WTC11 (cell line): ENCODE measurements at regions not wholly inside any gene's neighbourhood (a gene's known extent, or its start where the extent isn't known, plus 50 kb on each side); places are given as distances from the start of the nearest gene placed in this dataset.

ENCODE experiments used
- ATAC-seq: fragments of 200-7000 bp; cut with Tn5 transposase; 2 replicates; pipeline ENCODE4 v1.10.0; 2021; ENCODE audit warnings: mild to moderate bottlenecking, moderate library complexity
- CTCF ChIA-PET: fragments of 300-600 bp; sonication (Branson Sonifier 250); formaldehyde crosslinking; loops from one replicate; lab custom pipeline; 2021; ENCODE audit warnings: antibody characterized with exemption; lab: Charles Lee
- POLR2A ChIA-PET: fragments of 350-600 bp; sonication (Branson Sonifier 250); formaldehyde crosslinking; loops from one replicate; lab custom pipeline; 2021; ENCODE audit warnings: antibody characterized with exemption; lab: Charles Lee
- DNase-seq: peaks from one replicate; pipeline ENCODE4 v3.0.0; 2021; ENCODE audit warnings: low spot score
- H3K27ac Mint-ChIP-seq: 2 replicates; pipeline ENCODE4 v1.8.0; 2021; ENCODE audit warnings: mixed read lengths
- H3K27me3 Mint-ChIP-seq: 2 replicates; pipeline ENCODE4 v1.8.0; 2021; ENCODE audit warnings: low read depth, mild to moderate bottlenecking, moderate library complexity, mixed read lengths
- H3K36me3 Mint-ChIP-seq: 2 replicates; pipeline ENCODE4 v1.8.0; 2021; ENCODE audit warnings: mixed read lengths
- H3K4me1 Mint-ChIP-seq: 2 replicates; pipeline ENCODE4 v1.8.0; 2022; ENCODE audit warnings: mixed read lengths
- H3K4me3 Mint-ChIP-seq: 2 replicates; pipeline ENCODE4 v1.8.0; 2021; ENCODE audit warnings: mild to moderate bottlenecking, moderate library complexity, mixed read lengths
- H3K9me3 Mint-ChIP-seq: 2 replicates; pipeline ENCODE4 v1.8.0; 2021; ENCODE audit warnings: mixed read lengths
- AFF4 ChIP-seq: sonication (generic); formaldehyde crosslinking; IDR thresholded peaks from 2 replicates; pipeline ENCODE4 v1.8.1; 2023; ENCODE audit warnings: mild to moderate bottlenecking, missing genetic modification reagents, borderline replicate concordance
- CTCF ChIP-seq: fragments of 200-600 bp; IDR thresholded peaks from 2 replicates; pipeline ENCODE4 v1.8.0; 2022; ENCODE audit warnings: antibody characterized with exemption
- E2F1 ChIP-seq: sonication (generic); formaldehyde crosslinking; IDR thresholded peaks from 2 replicates; pipeline ENCODE4 v1.8.0; 2022; ENCODE audit warnings: mild to moderate bottlenecking, missing genetic modification reagents
- FOXJ3 ChIP-seq: sonication (generic); formaldehyde crosslinking; IDR thresholded peaks from 2 replicates; pipeline ENCODE4 v1.9.0; 2021; ENCODE audit warnings: missing genetic modification reagents, mild to moderate bottlenecking, borderline replicate concordance
- FOXK1 ChIP-seq: sonication (generic); formaldehyde crosslinking; IDR thresholded peaks from 2 replicates; pipeline ENCODE4 v1.8.0; 2022; ENCODE audit warnings: mild to moderate bottlenecking, moderate library complexity, missing genetic modification reagents
- GTF2I ChIP-seq: fragments of 250-450 bp; sonication (Bioruptor Pico); conservative IDR thresholded peaks from 2 replicates; pipeline ENCODE4 v1.4.0; 2021; ENCODE audit warnings: mild to moderate bottlenecking
- HMGXB4 ChIP-seq: sonication (generic); formaldehyde crosslinking; IDR thresholded peaks from 2 replicates; pipeline ENCODE4 v1.8.1; 2023; ENCODE audit warnings: mild to moderate bottlenecking, moderate library complexity, missing genetic modification reagents
- MXD4 ChIP-seq: fragments of 250-450 bp; sonication (Bioruptor Pico); IDR thresholded peaks from 2 replicates; pipeline ENCODE4 v1.8.0; 2021; ENCODE audit warnings: mild to moderate bottlenecking, moderate library complexity, borderline replicate concordance
- NFATC4 ChIP-seq: fragments of 250-450 bp; sonication (Bioruptor Pico); IDR thresholded peaks from 2 replicates; pipeline ENCODE4 v1.9.0; 2021; ENCODE audit warnings: mild to moderate bottlenecking
- NR1H2 ChIP-seq: sonication (generic); formaldehyde crosslinking; IDR thresholded peaks from 2 replicates; pipeline ENCODE4 v1.9.0; 2021; ENCODE audit warnings: mild to moderate bottlenecking, moderate library complexity, missing genetic modification reagents
- RELA ChIP-seq: sonication (generic); formaldehyde crosslinking; IDR thresholded peaks from 2 replicates; pipeline ENCODE4 v1.8.1; 2022; ENCODE audit warnings: missing genetic modification reagents, mild to moderate bottlenecking, borderline replicate concordance
- RORB ChIP-seq: fragments of 250-450 bp; sonication (Bioruptor Pico); IDR thresholded peaks from 2 replicates; pipeline ENCODE4 v1.9.0; 2021; ENCODE audit warnings: mild to moderate bottlenecking
- SOX15 ChIP-seq: fragments of 250-450 bp; sonication (Bioruptor Pico); IDR thresholded peaks from 2 replicates; pipeline ENCODE4 v1.9.0; 2021; ENCODE audit warnings: mild to moderate bottlenecking
- TCF7 ChIP-seq: sonication (generic); formaldehyde crosslinking; IDR thresholded peaks from 2 replicates; pipeline ENCODE4 v1.8.0; 2022; ENCODE audit warnings: mild to moderate bottlenecking, low read depth, missing genetic modification reagents, moderate library complexity
- ZBTB21 ChIP-seq: sonication (generic); formaldehyde crosslinking; IDR thresholded peaks from 2 replicates; pipeline ENCODE4 v1.8.1; 2023; ENCODE audit warnings: mild to moderate bottlenecking, missing genetic modification reagents, borderline replicate concordance
- ZMAT4 ChIP-seq: fragments of 250-450 bp; sonication (Bioruptor Pico); IDR thresholded peaks from 2 replicates; pipeline ENCODE4 v1.9.0; 2021; ENCODE audit warnings: mild to moderate bottlenecking
- ZNF281 ChIP-seq: sonication (generic); formaldehyde crosslinking; IDR thresholded peaks from 2 replicates; pipeline ENCODE4 v1.8.0; 2023; ENCODE audit warnings: mild to moderate bottlenecking, missing genetic modification reagents
- ZNF317 ChIP-seq: sonication (generic); formaldehyde crosslinking; IDR thresholded peaks from 2 replicates; pipeline ENCODE4 v1.8.1; 2023; ENCODE audit warnings: low read depth, mild to moderate bottlenecking, moderate library complexity, missing genetic modification reagents, borderline replicate concordance
- ZNF425 ChIP-seq: fragments of 250-450 bp; sonication (Bioruptor Pico); conservative IDR thresholded peaks from 2 replicates; pipeline ENCODE4 v1.9.0; 2021; ENCODE audit warnings: mild to moderate bottlenecking
- TF ChIP-seq, protein P1 (sequence below): sonication (generic); formaldehyde crosslinking; IDR thresholded peaks from 2 replicates; pipeline ENCODE4 v1.8.1; 2022; ENCODE audit warnings: low read depth, mild to moderate bottlenecking, moderate library complexity, missing genetic modification reagents, borderline replicate concordance
- TF ChIP-seq, protein P2 (sequence below): sonication (generic); formaldehyde crosslinking; IDR thresholded peaks from 2 replicates; pipeline ENCODE4 v1.8.1; 2023; ENCODE audit warnings: mild to moderate bottlenecking, missing genetic modification reagents, moderate library complexity

DNA sequence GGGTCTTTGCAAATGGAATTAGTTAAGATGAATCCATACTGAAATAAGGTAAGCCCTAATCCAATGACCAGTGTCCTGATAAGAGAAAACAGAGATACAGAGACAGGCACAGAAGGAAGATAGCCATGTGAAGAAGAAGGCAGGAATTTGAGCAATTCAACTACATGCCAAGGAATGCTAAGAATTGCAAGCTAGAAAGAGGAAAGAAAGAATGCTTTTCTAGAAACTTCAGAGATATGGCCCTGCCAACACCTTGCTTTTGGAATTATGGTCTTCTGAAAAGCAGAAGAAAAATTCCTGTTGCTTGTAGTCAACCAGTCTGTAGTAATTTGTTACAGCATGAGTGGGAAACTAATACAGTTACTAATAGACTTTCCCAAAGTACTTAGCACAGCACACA, 111.3 kb downstream of the SLC17A6 start (continued):
- TF ChIP-seq FOXJ3, result no peak
- no peak for TF ChIP-seq ZMAT4 (CRISPR knock-in tag)
- TF ChIP-seq NR1H2, result no peak
- TF ChIP-seq AFF4 (CRISPR knock-in tag), result no peak
- no peak for TF ChIP-seq ZNF425 (CRISPR knock-in tag)
- TF ChIP-seq, protein P1, sequence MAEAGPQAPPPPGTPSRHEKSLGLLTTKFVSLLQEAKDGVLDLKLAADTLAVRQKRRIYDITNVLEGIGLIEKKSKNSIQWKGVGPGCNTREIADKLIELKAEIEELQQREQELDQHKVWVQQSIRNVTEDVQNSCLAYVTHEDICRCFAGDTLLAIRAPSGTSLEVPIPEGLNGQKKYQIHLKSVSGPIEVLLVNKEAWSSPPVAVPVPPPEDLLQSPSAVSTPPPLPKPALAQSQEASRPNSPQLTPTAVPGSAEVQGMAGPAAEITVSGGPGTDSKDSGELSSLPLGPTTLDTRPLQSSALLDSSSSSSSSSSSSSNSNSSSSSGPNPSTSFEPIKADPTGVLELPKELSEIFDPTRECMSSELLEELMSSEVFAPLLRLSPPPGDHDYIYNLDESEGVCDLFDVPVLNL (CRISPR knock-in tag), result no peak
- TF ChIP-seq E2F1, result no peak
- TF ChIP-seq NFATC4 (CRISPR knock-in tag), result no peak
- TF ChIP-seq, protein P2, sequence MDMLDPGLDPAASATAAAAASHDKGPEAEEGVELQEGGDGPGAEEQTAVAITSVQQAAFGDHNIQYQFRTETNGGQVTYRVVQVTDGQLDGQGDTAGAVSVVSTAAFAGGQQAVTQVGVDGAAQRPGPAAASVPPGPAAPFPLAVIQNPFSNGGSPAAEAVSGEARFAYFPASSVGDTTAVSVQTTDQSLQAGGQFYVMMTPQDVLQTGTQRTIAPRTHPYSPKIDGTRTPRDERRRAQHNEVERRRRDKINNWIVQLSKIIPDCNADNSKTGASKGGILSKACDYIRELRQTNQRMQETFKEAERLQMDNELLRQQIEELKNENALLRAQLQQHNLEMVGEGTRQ (CRISPR knock-in tag), result no peak

GRCh38 chr11:22444076-22444475, 105.9 kb downstream of the SLC17A6 start:
- peaks cover 68% of the 10 kb centered on the region for H3K27me3 Mint-ChIP-seq
- ATAC-seq (no peak), DNase-seq (no peak)
- H3K27ac Mint-ChIP-seq, result no peak overlapping the region
- ChIA-PET POLR2A (no interaction called here), CTCF (no interaction called here)
- H3K4me3 Mint-ChIP-seq, result no peak overlapping the region
- no peaks in the 10 kb centered on the region for H3K9me3 Mint-ChIP-seq
- H3K36me3 Mint-ChIP-seq, result no peaks in the 10 kb centered on the region
- H3K4me1 Mint-ChIP-seq, result peaks cover 4% of the 10 kb centered on the region; the same call in 1 of the 2 replicates
- TF ChIP-seq ZNF317 (CRISPR knock-in tag) (no peak), FOXK1 (CRISPR knock-in tag) (no peak), FOXJ3 (no peak), ZBTB21 (CRISPR knock-in tag) (no peak), GTF2I (no peak), HMGXB4 (CRISPR knock-in tag) (no peak), CTCF (no peak), RORB (CRISPR knock-in tag) (no peak), ZNF281 (CRISPR knock-in tag) (no peak), RELA (CRISPR knock-in tag) (no peak), SOX15 (CRISPR knock-in tag) (no peak), TCF7 (no peak), MXD4 (no peak)
